ENCODE measurements at regions not wholly inside any gene's neighbourhood (a gene's known extent, or its start where the extent isn't known, plus 50 kb on each side); places are given as distances from the start of the nearest gene placed in this dataset.
"Not testable (repeated sequence)": the region's sequence is repeated elsewhere in the genome, so short reads cannot be mapped to it uniquely, and the experiment has no call there.

- not testable (repeated sequence) for DNase-seq (ENCODE audit: low spot score)
Observed at GRCh38 chr16:5909556-5909955, 812.0 kb upstream of the EEF2KMT start.

- no peak for DNase-seq (ENCODE audit: low spot score)
Observed at GRCh38 chr16:5907544-5907943, 809.9 kb upstream of the EEF2KMT start.

- DNase-seq (ENCODE audit: low spot score): no peak
Observed at GRCh38 chr16:5906351-5906750, 808.8 kb upstream of the EEF2KMT start.

GRCh38 chr16:5905935-5906334 lies 808.3 kb upstream of the EEF2KMT start:
- DNase-seq (ENCODE audit: low spot score): no peak

- no peak for DNase-seq (ENCODE audit: low spot score)
Observed at GRCh38 chr16:5903832-5904231, 806.2 kb upstream of the EEF2KMT start.

- DNase-seq (ENCODE audit: low spot score): no peak
Observed at GRCh38 chr16:5903153-5903552, 805.6 kb upstream of the EEF2KMT start.

- no peak for DNase-seq (ENCODE audit: low spot score)
Observed at GRCh38 chr16:5900046-5900445, 802.5 kb upstream of the EEF2KMT start.

GRCh38 chr16:5895976-5896375 lies 798.4 kb upstream of the EEF2KMT start:
- DNase-seq (ENCODE audit: low spot score): no peak

- no peak for DNase-seq (ENCODE audit: low spot score)
Observed at GRCh38 chr16:5895137-5895536, 797.5 kb upstream of the EEF2KMT start.

- DNase-seq (ENCODE audit: low spot score): no peak
Observed at GRCh38 chr16:5891296-5891695, 793.7 kb upstream of the EEF2KMT start.

GRCh38 chr16:5885521-5885920 lies 787.9 kb upstream of the EEF2KMT start:
- DNase-seq (ENCODE audit: low spot score): no peak

GRCh38 chr16:5884996-5885395 lies 787.4 kb upstream of the EEF2KMT start:
- no peak for DNase-seq (ENCODE audit: low spot score)

- no peak for DNase-seq (ENCODE audit: low spot score)
Observed at GRCh38 chr16:5884339-5884738, 786.7 kb upstream of the EEF2KMT start.

GRCh38 chr16:5882087-5882640 lies 784.6 kb upstream of the EEF2KMT start:
- peak; percentile 7 for DNase-seq (ENCODE audit: low spot score)

GRCh38 chr16:5875416-5875815 lies 777.8 kb upstream of the EEF2KMT start:
- DNase-seq (ENCODE audit: low spot score): no peak

- no peak for DNase-seq (ENCODE audit: low spot score)
Observed at GRCh38 chr16:5874899-5875298, 777.3 kb upstream of the EEF2KMT start.

- no peak for DNase-seq (ENCODE audit: low spot score)
Observed at GRCh38 chr16:5873221-5873620, 775.6 kb upstream of the EEF2KMT start.

- no peak for DNase-seq (ENCODE audit: low spot score)
Observed at GRCh38 chr16:5870886-5871691, 773.5 kb upstream of the EEF2KMT start.

GRCh38 chr16:5867250-5867649 lies 769.7 kb upstream of the EEF2KMT start:
- no peak for DNase-seq (ENCODE audit: low spot score)

GRCh38 chr16:5865236-5865635 lies 767.6 kb upstream of the EEF2KMT start:
- no peak for DNase-seq (ENCODE audit: low spot score)

GRCh38 chr16:5863071-5863606 lies 765.5 kb upstream of the EEF2KMT start:
- DNase-seq (ENCODE audit: low spot score): no peak

- DNase-seq (ENCODE audit: low spot score): no peak
Observed at GRCh38 chr16:5862103-5862840, 764.7 kb upstream of the EEF2KMT start.

Data from HT-29 (cell line).